HEK293 (cell line): ENCODE measurements at regions not wholly inside any gene's neighbourhood (a gene's known extent, or its start where the extent isn't known, plus 50 kb on each side); places are given as distances from the start of the nearest gene placed in this dataset.

ENCODE experiments used
- CTCF ChIA-PET: fragments of 350-600 bp; formaldehyde crosslinking; extraction: SDS; loops from one replicate; lab custom pipeline; 2021; ENCODE audit warnings: antibody characterized with exemption; lab: Yijun Ruan, JAX
- POLR2A ChIA-PET: fragments of 300-600 bp; formaldehyde crosslinking; extraction: SDS; loops from one replicate; lab custom pipeline; 2020; ENCODE audit warnings: antibody characterized with exemption, inconsistent platforms; lab: Yijun Ruan, JAX
- H3K27ac ChIP-seq: fragments of 200-500 bp; sonication (Bioruptor generic); 2 replicates; pipeline ENCODE4 v1.5.1; 2014; ENCODE audit warnings: low read depth, low read length, control low read depth, inconsistent platforms; ENCODE audit errors: extremely low read depth
- H3K36me3 ChIP-seq, 2 experiments: fragments of 200-500 bp in 1 of 2; sonication (Bioruptor generic) in 1 of 2; 1 replicate in 1 of 2; 2 replicates in 1 of 2; pipeline ENCODE4 v1.5.1; 2014 to 2017; ENCODE audit warnings: inconsistent platforms in 2 of 2, low read length in 2 of 2; ENCODE audit not compliant: control insufficient read depth in 2 of 2, insufficient read depth in 1 of 2
- H3K4me1 ChIP-seq: fragments of 200-500 bp; sonication (Bioruptor generic); 2 replicates; pipeline ENCODE4 v1.5.1; 2014; ENCODE audit warnings: mild to moderate bottlenecking, low read length, inconsistent platforms; ENCODE audit not compliant: control insufficient read depth, insufficient read depth
- H3K4me3 ChIP-seq: 2 replicates; pipeline ENCODE4 v1.5.1; 2011; ENCODE audit warnings: low read depth, mild to moderate bottlenecking, control low read depth, low read length, moderate library complexity
- H3K9me3 ChIP-seq: fragments of 200-500 bp; sonication (Bioruptor generic); 2 replicates; pipeline ENCODE4 v1.5.1; 2014; ENCODE audit warnings: low read depth, low read length, inconsistent platforms; ENCODE audit not compliant: control insufficient read depth, insufficient read depth
- HOXA7 ChIP-seq: sonication (generic); formaldehyde crosslinking; IDR thresholded peaks from 2 replicates; pipeline ENCODE4 v1.8.1; 2022; ENCODE audit warnings: missing genetic modification reagents, borderline replicate concordance
- OSR2 ChIP-seq: fragments of 450-650 bp; formaldehyde crosslinking; IDR thresholded peaks from 2 replicates; pipeline ENCODE4 v1.5.1; 2016; ENCODE audit warnings: missing biosample characterization, missing genetic modification characterization
- ZFHX2 ChIP-seq: fragments of 450-650 bp; formaldehyde crosslinking; conservative IDR thresholded peaks from 2 replicates; pipeline ENCODE4 v1.5.1; 2016; ENCODE audit warnings: missing biosample characterization, missing genetic modification characterization
- ZNF19 ChIP-seq: fragments of 450-650 bp; formaldehyde crosslinking; IDR thresholded peaks from 2 replicates; pipeline ENCODE4; 2016; ENCODE audit warnings: missing biosample characterization, missing genetic modification characterization, low read depth
- ZNF621 ChIP-seq: fragments of 450-650 bp; formaldehyde crosslinking; IDR thresholded peaks from 2 replicates; pipeline ENCODE4 v1.5.1; 2017; ENCODE audit warnings: missing biosample characterization, missing genetic modification characterization
- ZNF629 ChIP-seq: fragments of 450-650 bp; formaldehyde crosslinking; IDR thresholded peaks from 2 replicates; pipeline ENCODE4 v1.5.1; 2017; ENCODE audit warnings: missing biosample characterization, missing genetic modification characterization
- ZNF747 ChIP-seq: fragments of 450-650 bp; formaldehyde crosslinking; IDR thresholded peaks from 2 replicates; pipeline ENCODE4 v1.5.1; 2016; ENCODE audit warnings: missing biosample characterization, missing genetic modification characterization
- ZSCAN23 ChIP-seq: fragments of 450-650 bp; formaldehyde crosslinking; IDR thresholded peaks from 2 replicates; pipeline ENCODE4 v1.5.1; 2016; ENCODE audit warnings: missing biosample characterization, missing genetic modification characterization
- TF ChIP-seq, protein P1 (sequence below): fragments of 450-650 bp; formaldehyde crosslinking; IDR thresholded peaks from 2 replicates; pipeline ENCODE4 v1.5.1; 2017; ENCODE audit warnings: missing biosample characterization, missing genetic modification characterization
- TF ChIP-seq, protein P2 (sequence below): fragments of 450-650 bp; formaldehyde crosslinking; IDR thresholded peaks from 2 replicates; pipeline ENCODE4 v1.5.1; 2016; ENCODE audit warnings: missing biosample characterization, missing genetic modification characterization
- TF ChIP-seq, protein P3 (sequence below): fragments of 450-650 bp; formaldehyde crosslinking; IDR thresholded peaks from 2 replicates; pipeline ENCODE4 v1.5.1; 2016; ENCODE audit warnings: missing biosample characterization, missing genetic modification characterization
- TF ChIP-seq, protein P4 (sequence below): sonication (generic); formaldehyde crosslinking; IDR thresholded peaks from 2 replicates; pipeline ENCODE4 v1.8.1; 2022; ENCODE audit warnings: mild to moderate bottlenecking, moderate library complexity, missing genetic modification reagents
- TF ChIP-seq, protein P5 (sequence below): fragments of 450-650 bp; formaldehyde crosslinking; IDR thresholded peaks from 2 replicates; pipeline ENCODE4 v1.5.1; 2017; ENCODE audit warnings: missing biosample characterization, missing genetic modification characterization

DNA sequence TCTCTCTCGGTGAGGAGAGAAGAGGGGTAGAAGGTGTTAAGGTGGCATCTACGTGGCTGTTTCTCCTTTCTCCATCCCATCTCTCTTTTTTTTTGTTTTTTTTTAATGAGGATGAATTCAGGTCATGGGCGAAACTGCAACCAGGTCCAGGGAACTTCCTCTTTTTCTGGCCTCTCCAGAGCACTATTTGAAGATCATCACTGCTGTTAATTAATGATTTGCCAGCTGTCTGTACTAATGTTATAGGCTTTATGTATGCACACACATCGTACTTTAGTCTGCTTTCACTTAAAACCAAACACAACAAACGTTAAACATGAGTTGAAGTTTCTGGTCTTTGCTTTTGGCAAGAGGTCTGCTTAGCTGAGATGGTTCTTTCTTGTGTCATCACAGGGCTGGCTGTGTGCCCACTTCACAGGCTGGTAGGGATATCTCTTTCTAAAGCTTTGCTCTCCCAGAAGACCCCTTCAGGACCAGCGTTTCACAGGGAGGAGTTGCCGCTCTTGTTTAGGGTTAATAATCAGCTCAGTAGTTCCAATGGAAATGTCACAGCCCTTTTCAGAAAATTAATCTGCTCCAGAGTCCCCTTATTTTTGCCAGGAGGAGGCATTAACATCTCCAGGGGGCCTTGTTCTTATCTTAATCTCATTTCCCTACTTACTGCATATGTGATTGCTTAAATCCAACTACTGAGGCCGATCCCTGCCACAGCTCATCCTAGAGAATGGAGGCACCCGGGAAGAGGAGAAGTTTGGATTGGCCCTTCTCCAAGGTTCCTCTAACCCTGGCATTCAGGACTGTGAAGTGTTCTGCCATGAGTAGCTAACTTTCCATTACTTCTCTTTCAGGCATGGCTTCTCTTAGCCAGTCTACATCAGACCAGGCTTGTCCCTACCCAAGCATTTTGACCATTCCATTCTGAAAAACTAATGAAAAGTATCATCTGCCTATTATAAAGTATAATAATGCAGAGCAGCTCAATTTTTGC lies 273.9 kb upstream of the NFE2L3 start (continued):
- TF ChIP-seq ZSCAN23 (no peak), ZFHX2 (no peak)
- TF ChIP-seq, protein P1, sequence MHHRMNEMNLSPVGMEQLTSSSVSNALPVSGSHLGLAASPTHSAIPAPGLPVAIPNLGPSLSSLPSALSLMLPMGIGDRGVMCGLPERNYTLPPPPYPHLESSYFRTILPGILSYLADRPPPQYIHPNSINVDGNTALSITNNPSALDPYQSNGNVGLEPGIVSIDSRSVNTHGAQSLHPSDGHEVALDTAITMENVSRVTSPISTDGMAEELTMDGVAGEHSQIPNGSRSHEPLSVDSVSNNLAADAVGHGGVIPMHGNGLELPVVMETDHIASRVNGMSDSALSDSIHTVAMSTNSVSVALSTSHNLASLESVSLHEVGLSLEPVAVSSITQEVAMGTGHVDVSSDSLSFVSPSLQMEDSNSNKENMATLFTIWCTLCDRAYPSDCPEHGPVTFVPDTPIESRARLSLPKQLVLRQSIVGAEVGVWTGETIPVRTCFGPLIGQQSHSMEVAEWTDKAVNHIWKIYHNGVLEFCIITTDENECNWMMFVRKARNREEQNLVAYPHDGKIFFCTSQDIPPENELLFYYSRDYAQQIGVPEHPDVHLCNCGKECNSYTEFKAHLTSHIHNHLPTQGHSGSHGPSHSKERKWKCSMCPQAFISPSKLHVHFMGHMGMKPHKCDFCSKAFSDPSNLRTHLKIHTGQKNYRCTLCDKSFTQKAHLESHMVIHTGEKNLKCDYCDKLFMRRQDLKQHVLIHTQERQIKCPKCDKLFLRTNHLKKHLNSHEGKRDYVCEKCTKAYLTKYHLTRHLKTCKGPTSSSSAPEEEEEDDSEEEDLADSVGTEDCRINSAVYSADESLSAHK (tag by site-specific recombination): no peak

DNA sequence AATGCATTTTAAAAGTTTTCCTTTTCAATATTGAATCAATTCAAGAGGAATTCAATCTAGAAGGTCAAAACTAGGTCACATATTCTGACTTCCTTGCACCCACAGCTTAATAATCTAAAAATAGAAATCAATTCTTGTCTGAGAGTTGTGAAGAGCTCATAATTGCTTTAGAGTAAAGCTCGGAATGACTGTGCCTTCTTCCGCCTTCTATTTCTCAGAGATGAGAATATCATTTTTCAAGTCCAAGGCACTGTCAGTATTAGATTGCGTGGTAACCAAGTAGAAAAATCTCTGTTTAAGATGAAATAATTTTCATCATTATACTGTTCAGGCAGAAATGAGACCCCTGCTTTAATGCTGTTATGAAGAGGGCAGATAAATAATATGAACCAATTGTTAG lies 272.2 kb upstream of the NFE2L3 start:
- Histone ChIP-seq H3K4me3 (no peak overlapping the region), H3K27ac (no peak overlapping the region), H3K4me1 (peaks cover 33% of the 10 kb centered on the region), H3K9me3 (no peaks in the 10 kb centered on the region), H3K36me3 (no peaks in the 10 kb centered on the region)
- TF ChIP-seq, protein P1 (tag by site-specific recombination): no peak
- TF ChIP-seq, protein P2, sequence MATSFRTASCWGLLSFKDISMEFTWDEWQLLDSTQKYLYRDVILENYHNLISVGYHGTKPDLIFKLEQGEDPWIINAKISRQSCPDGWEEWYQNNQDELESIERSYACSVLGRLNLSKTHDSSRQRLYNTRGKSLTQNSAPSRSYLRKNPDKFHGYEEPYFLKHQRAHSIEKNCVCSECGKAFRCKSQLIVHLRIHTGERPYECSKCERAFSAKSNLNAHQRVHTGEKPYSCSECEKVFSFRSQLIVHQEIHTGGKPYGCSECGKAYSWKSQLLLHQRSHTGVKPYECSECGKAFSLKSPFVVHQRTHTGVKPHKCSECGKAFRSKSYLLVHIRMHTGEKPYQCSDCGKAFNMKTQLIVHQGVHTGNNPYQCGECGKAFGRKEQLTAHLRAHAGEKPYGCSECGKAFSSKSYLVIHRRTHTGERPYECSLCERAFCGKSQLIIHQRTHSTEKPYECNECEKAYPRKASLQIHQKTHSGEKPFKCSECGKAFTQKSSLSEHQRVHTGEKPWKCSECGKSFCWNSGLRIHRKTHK: no peak
- TF ChIP-seq HOXA7 (no peak), OSR2 (tag by site-specific recombination) (no peak), ZNF19 (tag by site-specific recombination) (no peak), ZNF621 (tag by site-specific recombination) (no peak), ZNF629 (tag by site-specific recombination) (no peak), ZNF747 (tag by site-specific recombination) (no peak)
- TF ChIP-seq, protein P3, sequence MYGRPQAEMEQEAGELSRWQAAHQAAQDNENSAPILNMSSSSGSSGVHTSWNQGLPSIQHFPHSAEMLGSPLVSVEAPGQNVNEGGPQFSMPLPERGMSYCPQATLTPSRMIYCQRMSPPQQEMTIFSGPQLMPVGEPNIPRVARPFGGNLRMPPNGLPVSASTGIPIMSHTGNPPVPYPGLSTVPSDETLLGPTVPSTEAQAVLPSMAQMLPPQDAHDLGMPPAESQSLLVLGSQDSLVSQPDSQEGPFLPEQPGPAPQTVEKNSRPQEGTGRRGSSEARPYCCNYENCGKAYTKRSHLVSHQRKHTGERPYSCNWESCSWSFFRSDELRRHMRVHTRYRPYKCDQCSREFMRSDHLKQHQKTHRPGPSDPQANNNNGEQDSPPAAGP (tag by site-specific recombination): no peak
- TF ChIP-seq, protein P4, sequence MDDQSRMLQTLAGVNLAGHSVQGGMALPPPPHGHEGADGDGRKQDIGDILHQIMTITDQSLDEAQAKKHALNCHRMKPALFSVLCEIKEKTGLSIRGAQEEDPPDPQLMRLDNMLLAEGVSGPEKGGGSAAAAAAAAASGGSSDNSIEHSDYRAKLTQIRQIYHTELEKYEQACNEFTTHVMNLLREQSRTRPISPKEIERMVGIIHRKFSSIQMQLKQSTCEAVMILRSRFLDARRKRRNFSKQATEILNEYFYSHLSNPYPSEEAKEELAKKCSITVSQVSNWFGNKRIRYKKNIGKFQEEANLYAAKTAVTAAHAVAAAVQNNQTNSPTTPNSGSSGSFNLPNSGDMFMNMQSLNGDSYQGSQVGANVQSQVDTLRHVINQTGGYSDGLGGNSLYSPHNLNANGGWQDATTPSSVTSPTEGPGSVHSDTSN: no peak
- TF ChIP-seq, protein P5, sequence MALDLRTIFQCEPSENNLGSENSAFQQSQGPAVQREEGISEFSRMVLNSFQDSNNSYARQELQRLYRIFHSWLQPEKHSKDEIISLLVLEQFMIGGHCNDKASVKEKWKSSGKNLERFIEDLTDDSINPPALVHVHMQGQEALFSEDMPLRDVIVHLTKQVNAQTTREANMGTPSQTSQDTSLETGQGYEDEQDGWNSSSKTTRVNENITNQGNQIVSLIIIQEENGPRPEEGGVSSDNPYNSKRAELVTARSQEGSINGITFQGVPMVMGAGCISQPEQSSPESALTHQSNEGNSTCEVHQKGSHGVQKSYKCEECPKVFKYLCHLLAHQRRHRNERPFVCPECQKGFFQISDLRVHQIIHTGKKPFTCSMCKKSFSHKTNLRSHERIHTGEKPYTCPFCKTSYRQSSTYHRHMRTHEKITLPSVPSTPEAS (tag by site-specific recombination): no peak
- ChIA-PET POLR2A (no interaction called here), CTCF (interaction anchor here (0.6 to 3.3 kb wide), 6 partner anchors 9 to 485 kb away, joined by 3 to 19 read pairs (median 5); no protein-coding TSS in a partner anchor)
